Lung (tissue), 11 donors: ENCODE measurements at regions not wholly inside any gene's neighbourhood (a gene's known extent, or its start where the extent isn't known, plus 50 kb on each side); places are given as distances from the start of the nearest gene placed in this dataset.

Experiments
- ATAC-seq: fragments of 200-7000 bp; cut with Tn5 transposase; one replicate; pipeline ENCODE4 v1.9.1; 2020; ENCODE audit warnings: moderate number of reproducible peaks; ENCODE audit not compliant: insufficient read depth, low FRiP score
- DNase-seq, 3 donors: peaks; one replicate each; pipeline ENCODE4 v3.0.0-alpha.2; 2013 to 2017
- H3K27ac ChIP-seq, 2 donors: one replicate each; pipeline ENCODE4 v1.5.1; 2013; ENCODE audit warnings: mild to moderate bottlenecking in 2 of 2, moderate library complexity in 2 of 2, control low read depth in 1 of 2, inconsistent platforms in 1 of 2, low read depth in 1 of 2, low read length in 1 of 2
- H3K27me3 ChIP-seq, 3 donors: one replicate each; pipeline ENCODE4 v1.5.1; 2013; ENCODE audit warnings: low read length in 2 of 3; ENCODE audit not compliant: control insufficient read depth in 3 of 3, insufficient read depth in 3 of 3
- H3K36me3 ChIP-seq, 4 donors: one replicate each; pipeline ENCODE4 v1.5.1; 2013; ENCODE audit warnings: low read length in 4 of 4, mild to moderate bottlenecking in 1 of 4, moderate library complexity in 1 of 4; ENCODE audit not compliant: control insufficient read depth in 4 of 4, insufficient read depth in 4 of 4
- H3K4me1 ChIP-seq, 5 donors: one replicate each; pipeline ENCODE4 v1.5.1; 2013; ENCODE audit warnings: low read length in 5 of 5, mild to moderate bottlenecking in 2 of 5, moderate library complexity in 1 of 5; ENCODE audit not compliant: control insufficient read depth in 5 of 5, insufficient read depth in 5 of 5
- H3K4me3 ChIP-seq: one replicate; pipeline ENCODE4 v1.5.1; 2013; ENCODE audit warnings: mild to moderate bottlenecking, control low read depth, moderate library complexity
- H3K9ac ChIP-seq, 2 donors: one replicate each; pipeline ENCODE4 v1.5.1; 2013; ENCODE audit warnings: low read length in 2 of 2, control low read depth in 1 of 2; ENCODE audit not compliant: insufficient read depth in 1 of 2
- H3K9me3 ChIP-seq, 4 donors: one replicate each; pipeline ENCODE4 v1.5.1; 2013; ENCODE audit warnings: low read length in 3 of 4, mild to moderate bottlenecking in 1 of 4, moderate library complexity in 1 of 4; ENCODE audit not compliant: control insufficient read depth in 4 of 4, insufficient read depth in 3 of 4
- CTCF ChIP-seq: IDR thresholded peaks from 2 replicates; pipeline ENCODE4 v1.5.1; 2012; ENCODE audit warnings: mild to moderate bottlenecking; ENCODE audit errors: control extremely low read depth, extremely low read depth
- WGBS, 2 donors: extraction: QIAGEN DNeasy Blood & Tissue Kit; methylation state at CpG; one replicate each; pipeline ENCODE4 v1.1.7; 2013; 5-methylcytosine and 5-hydroxymethylcytosine counted together
- donor health status: control.
- donor health status: control.
- donor health status: Bipolar disorder and iron deficiency.
- donor health status: healthy.
- donor health status: DM: yes; HTN: yes; CAD: no.

GRCh38 chr1:203401199-203401877 lies 50.4 kb upstream of the FMOD start:
- no peak overlapping the region for H3K9ac ChIP-seq
- TF ChIP-seq CTCF, result no peak
- no peaks in the 10 kb centered on the region for H3K9me3 ChIP-seq
- H3K27ac ChIP-seq, result peak overlapping the region in 1 of 2 donors; percentile 11
- H3K36me3 ChIP-seq, result no peaks in the 10 kb centered on the region
- 81 to 92% methylated on average over 10 of the region's 10 CpGs for WGBS, 2 donors
- DNase-seq (no peak), ATAC-seq (no peak)
- H3K4me3 ChIP-seq, result no peak overlapping the region
- H3K4me1 ChIP-seq, result peaks cover 0 to 45% (median 5%) of the 10 kb centered on the region in 5 donors
- no peaks in the 10 kb centered on the region for H3K27me3 ChIP-seq

- ATAC-seq (no peak), DNase-seq (no peak)
- H3K4me3 ChIP-seq, result no peak overlapping the region
- no peak for TF ChIP-seq CTCF
- H3K4me1 ChIP-seq, result peaks cover 0 to 53% (median 5%) of the 10 kb centered on the region in 5 donors
- peak overlapping the region in 1 of 2 donors; percentile 81 for H3K27ac ChIP-seq
- H3K9me3 ChIP-seq, result no peaks in the 10 kb centered on the region
- no peaks in the 10 kb centered on the region for H3K27me3 ChIP-seq
- H3K36me3 ChIP-seq, result no peaks in the 10 kb centered on the region
- 61 to 80% methylated on average over 3 of the region's 3 CpGs for WGBS, 2 donors
- peak overlapping the region in 1 of 2 donors; percentile 69 for H3K9ac ChIP-seq
These were observed 51.2 kb upstream of the FMOD start for GRCh38 chr1:203402152-203402551.

- ATAC-seq, result no peak
- H3K36me3 ChIP-seq, result no peaks in the 10 kb centered on the region
- DNase-seq, result peak; percentile 82 to 99 (median 99)
- H3K9ac ChIP-seq, result peak overlapping the region in 1 of 2 donors; percentile 69
- no peaks in the 10 kb centered on the region for H3K27me3 ChIP-seq
- peak overlapping the region; percentile 49 to 77 for H3K27ac ChIP-seq
- no peak overlapping the region for H3K4me3 ChIP-seq
- TF ChIP-seq CTCF, result no peak
- H3K4me1 ChIP-seq, result peaks cover 0 to 55% (median 5%) of the 10 kb centered on the region in 5 donors
- no peaks in the 10 kb centered on the region for H3K9me3 ChIP-seq
- 43 to 47% methylated on average over 6 of the region's 6 CpGs for WGBS, 2 donors
These were observed 51.9 kb upstream of the FMOD start for GRCh38 chr1:203402629-203403337.
